ENCODE measurements at regions not wholly inside any gene's neighbourhood (a gene's known extent, or its start where the extent isn't known, plus 50 kb on each side); places are given as distances from the start of the nearest gene placed in this dataset.
"Not testable (repeated sequence)": the region's sequence is repeated elsewhere in the genome, so short reads cannot be mapped to it uniquely, and the experiment has no call there.

DNA sequence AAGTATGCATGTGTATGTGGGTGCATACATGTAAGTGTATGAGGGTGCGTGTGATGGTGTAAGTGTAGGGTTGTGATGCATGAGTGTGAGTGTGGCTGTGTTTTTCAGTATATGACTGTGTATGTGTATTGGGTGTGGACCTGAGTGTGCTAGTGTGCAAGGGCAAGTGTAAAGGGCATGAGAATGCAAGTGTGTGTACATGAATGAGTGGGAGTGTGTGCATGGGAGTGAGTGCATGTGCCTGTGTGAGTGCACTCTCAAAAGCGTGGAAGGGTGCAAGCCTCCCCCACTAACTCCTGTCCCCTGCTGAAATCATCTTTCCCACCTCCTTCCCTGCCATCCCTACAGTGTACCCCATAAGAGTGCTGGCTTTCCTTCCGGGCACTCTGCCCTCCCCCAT, 225.1 kb upstream of the PRKX start:
- Histone ChIP-seq H3K79me2 (replicated peaks; ENCODE audit: insufficient read depth, low read length) (no peaks in the 10 kb centered on the region), H2AFZ (ENCODE audit: low read depth, low read length) (no peak overlapping the region), H3K27ac (ENCODE audit: low read length) (no peak overlapping the region), H3K4me3 (ENCODE audit: low read length) (no peak overlapping the region), H3K4me2 (ENCODE audit: low read length) (no peak overlapping the region), H3K36me3 (ENCODE audit: insufficient read depth, low read length) (no peaks in the 10 kb centered on the region), H3F3A (ENCODE audit: insufficient read depth, low read length, poor library complexity, severe bottlenecking) (no peaks in the 10 kb centered on the region), H3K9me2 (ENCODE audit: insufficient read depth, low read length) (no peaks in the 10 kb centered on the region), H3K9ac (ENCODE audit: low read length) (no peak overlapping the region), H4K20me1 (ENCODE audit: insufficient read depth) (no peaks in the 10 kb centered on the region), H3K9me3 (ENCODE audit: low read length) (no peaks in the 10 kb centered on the region), H3K27me3 (ENCODE audit: insufficient read depth, low read depth, low read length) (no peaks in the 10 kb centered on the region)
- no peak for TF ChIP-seq CTCF (IDR thresholded peaks at IDR 0.05; ENCODE audit: poor library complexity, severe bottlenecking)
- TF ChIP-seq, protein P1, sequence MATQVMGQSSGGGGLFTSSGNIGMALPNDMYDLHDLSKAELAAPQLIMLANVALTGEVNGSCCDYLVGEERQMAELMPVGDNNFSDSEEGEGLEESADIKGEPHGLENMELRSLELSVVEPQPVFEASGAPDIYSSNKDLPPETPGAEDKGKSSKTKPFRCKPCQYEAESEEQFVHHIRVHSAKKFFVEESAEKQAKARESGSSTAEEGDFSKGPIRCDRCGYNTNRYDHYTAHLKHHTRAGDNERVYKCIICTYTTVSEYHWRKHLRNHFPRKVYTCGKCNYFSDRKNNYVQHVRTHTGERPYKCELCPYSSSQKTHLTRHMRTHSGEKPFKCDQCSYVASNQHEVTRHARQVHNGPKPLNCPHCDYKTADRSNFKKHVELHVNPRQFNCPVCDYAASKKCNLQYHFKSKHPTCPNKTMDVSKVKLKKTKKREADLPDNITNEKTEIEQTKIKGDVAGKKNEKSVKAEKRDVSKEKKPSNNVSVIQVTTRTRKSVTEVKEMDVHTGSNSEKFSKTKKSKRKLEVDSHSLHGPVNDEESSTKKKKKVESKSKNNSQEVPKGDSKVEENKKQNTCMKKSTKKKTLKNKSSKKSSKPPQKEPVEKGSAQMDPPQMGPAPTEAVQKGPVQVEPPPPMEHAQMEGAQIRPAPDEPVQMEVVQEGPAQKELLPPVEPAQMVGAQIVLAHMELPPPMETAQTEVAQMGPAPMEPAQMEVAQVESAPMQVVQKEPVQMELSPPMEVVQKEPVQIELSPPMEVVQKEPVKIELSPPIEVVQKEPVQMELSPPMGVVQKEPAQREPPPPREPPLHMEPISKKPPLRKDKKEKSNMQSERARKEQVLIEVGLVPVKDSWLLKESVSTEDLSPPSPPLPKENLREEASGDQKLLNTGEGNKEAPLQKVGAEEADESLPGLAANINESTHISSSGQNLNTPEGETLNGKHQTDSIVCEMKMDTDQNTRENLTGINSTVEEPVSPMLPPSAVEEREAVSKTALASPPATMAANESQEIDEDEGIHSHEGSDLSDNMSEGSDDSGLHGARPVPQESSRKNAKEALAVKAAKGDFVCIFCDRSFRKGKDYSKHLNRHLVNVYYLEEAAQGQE (IDR thresholded peaks at IDR 0.05; ENCODE audit: borderline replicate concordance) = no peak
- no peak for TF ChIP-seq SMC3 (conservative IDR thresholded peaks at IDR 0.05; ENCODE audit: poor library complexity)
- TF ChIP-seq EZH2 (IDR thresholded peaks at IDR 0.05; ENCODE audit: borderline replicate concordance, insufficient read depth, low read length, poor library complexity, severe bottlenecking) = no peak
- TF ChIP-seq POLR2AphosphoS5 (IDR thresholded peaks at IDR 0.05) = no peak
- TF ChIP-seq MXI1 (conservative IDR thresholded peaks at IDR 0.05; ENCODE audit: poor library complexity, severe bottlenecking) = no peak
- TF ChIP-seq TAF1 (IDR thresholded peaks at IDR 0.05; ENCODE audit: low read depth) = no peak
- TF ChIP-seq RAD21 (conservative IDR thresholded peaks at IDR 0.05) = no peak
- no peak for TF ChIP-seq EP300 (conservative IDR thresholded peaks at IDR 0.05; ENCODE audit: poor library complexity, severe bottlenecking)

DNA sequence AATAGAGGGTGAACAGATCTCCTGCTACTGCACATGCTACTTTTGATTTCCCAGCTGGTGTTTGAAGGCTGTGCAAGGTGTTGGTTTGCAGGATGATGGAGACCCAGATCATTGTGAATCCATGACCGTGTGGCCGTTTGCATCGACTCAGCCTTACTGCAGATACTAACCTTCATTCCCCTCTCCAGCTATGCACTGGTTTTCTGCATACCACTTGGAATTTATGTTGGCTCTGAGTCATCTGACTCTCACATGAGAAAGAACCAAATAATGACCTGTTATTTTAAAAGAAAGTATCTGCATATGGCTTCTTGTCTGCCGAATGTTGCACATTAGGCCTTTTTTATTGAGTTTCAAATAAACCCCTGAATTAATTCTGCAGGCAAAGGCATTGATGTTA, 221.7 kb upstream of the PRKX start:
- H3K9ac ChIP-seq (ENCODE audit: low read length); H4K20me1 ChIP-seq (ENCODE audit: insufficient read depth); H3K4me2 ChIP-seq (ENCODE audit: low read length); H3K27me3 ChIP-seq (ENCODE audit: insufficient read depth, low read depth, low read length); H3K36me3 ChIP-seq (ENCODE audit: insufficient read depth, low read length); H2AFZ ChIP-seq (ENCODE audit: low read depth, low read length); H3F3A ChIP-seq (ENCODE audit: insufficient read depth, low read length, poor library complexity, severe bottlenecking); H3K79me2 ChIP-seq (replicated peaks; ENCODE audit: insufficient read depth, low read length); H3K27ac ChIP-seq (ENCODE audit: low read length); H3K9me2 ChIP-seq (ENCODE audit: insufficient read depth, low read length); H3K9me3 ChIP-seq (ENCODE audit: low read length); H3K4me3 ChIP-seq (ENCODE audit: low read length): not testable (repeated sequence)

- not testable (repeated sequence) for H4K20me1 ChIP-seq (ENCODE audit: insufficient read depth); H3K27me3 ChIP-seq (ENCODE audit: insufficient read depth, low read depth, low read length); H3K79me2 ChIP-seq (replicated peaks; ENCODE audit: insufficient read depth, low read length); H3F3A ChIP-seq (ENCODE audit: insufficient read depth, low read length, poor library complexity, severe bottlenecking); H3K4me3 ChIP-seq (ENCODE audit: low read length); H3K27ac ChIP-seq (ENCODE audit: low read length); H3K9ac ChIP-seq (ENCODE audit: low read length); H2AFZ ChIP-seq (ENCODE audit: low read depth, low read length); H3K9me3 ChIP-seq (ENCODE audit: low read length); H3K9me2 ChIP-seq (ENCODE audit: insufficient read depth, low read length); H3K36me3 ChIP-seq (ENCODE audit: insufficient read depth, low read length); H3K4me2 ChIP-seq (ENCODE audit: low read length)
Observed at GRCh38 chrX:3920424-3921017, 207.1 kb upstream of the PRKX start.

DNA sequence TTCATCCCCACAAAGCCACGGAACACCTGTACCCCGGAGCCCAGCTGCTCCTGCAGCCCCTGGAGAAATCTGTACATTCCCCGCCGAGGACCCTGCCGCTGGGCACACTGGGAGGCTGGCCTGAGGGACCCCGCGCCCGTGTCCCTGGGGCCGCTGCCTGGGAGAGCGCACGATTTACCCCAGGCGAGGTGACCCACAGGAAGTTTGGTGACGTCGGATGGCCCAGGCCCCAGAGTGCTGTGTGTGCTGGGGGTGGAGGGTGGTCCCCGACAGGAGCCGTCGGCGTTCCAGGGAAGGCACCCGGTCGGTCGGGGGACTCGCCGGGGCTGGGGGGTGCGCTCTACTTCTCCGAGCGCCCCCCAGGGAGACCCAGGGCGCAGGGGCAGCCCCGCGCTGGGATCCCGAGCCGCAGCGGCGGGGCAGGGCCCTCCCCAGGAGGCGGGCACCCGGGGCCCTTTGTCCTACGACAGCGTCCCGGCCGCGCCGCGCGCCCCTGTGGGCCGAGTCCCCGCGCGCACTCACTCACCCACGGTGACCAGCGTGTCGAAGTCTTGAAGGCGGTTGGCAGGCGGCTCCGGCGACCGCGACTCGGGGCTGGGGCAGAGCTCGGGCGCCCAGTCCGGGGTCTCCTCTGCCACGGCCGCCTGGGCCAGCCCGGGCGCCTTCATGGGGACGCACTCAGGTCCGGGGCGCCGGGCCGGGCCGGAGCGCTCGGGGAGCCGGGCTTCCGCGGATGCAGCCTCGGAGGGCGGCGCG, 206.4 kb upstream of the PRKX start:
- H3K79me2 ChIP-seq (replicated peaks; ENCODE audit: insufficient read depth, low read length); H3K9me2 ChIP-seq (ENCODE audit: insufficient read depth, low read length); H3K4me3 ChIP-seq (ENCODE audit: low read length); H3K36me3 ChIP-seq (ENCODE audit: insufficient read depth, low read length); H3K27me3 ChIP-seq (ENCODE audit: insufficient read depth, low read depth, low read length); H3K4me2 ChIP-seq (ENCODE audit: low read length); H3K9me3 ChIP-seq (ENCODE audit: low read length); H4K20me1 ChIP-seq (ENCODE audit: insufficient read depth); H3F3A ChIP-seq (ENCODE audit: insufficient read depth, low read length, poor library complexity, severe bottlenecking); H3K9ac ChIP-seq (ENCODE audit: low read length); H3K27ac ChIP-seq (ENCODE audit: low read length); H2AFZ ChIP-seq (ENCODE audit: low read depth, low read length): not testable (repeated sequence)

- H3K9me3 ChIP-seq (ENCODE audit: low read length); H3K27ac ChIP-seq (ENCODE audit: low read length): not testable (repeated sequence)
Observed at GRCh38 chrX:3914813-3915212, 201.4 kb upstream of the PRKX start.

More at GRCh38 chrX:3914813-3915212, 201.4 kb upstream of the PRKX start:
- not testable (repeated sequence) for H3K9ac ChIP-seq (ENCODE audit: low read length); H2AFZ ChIP-seq (ENCODE audit: low read depth, low read length); H3K4me3 ChIP-seq (ENCODE audit: low read length); H3K27me3 ChIP-seq (ENCODE audit: insufficient read depth, low read depth, low read length); H3K4me2 ChIP-seq (ENCODE audit: low read length); H3F3A ChIP-seq (ENCODE audit: insufficient read depth, low read length, poor library complexity, severe bottlenecking); H3K9me2 ChIP-seq (ENCODE audit: insufficient read depth, low read length); H4K20me1 ChIP-seq (ENCODE audit: insufficient read depth); H3K79me2 ChIP-seq (replicated peaks; ENCODE audit: insufficient read depth, low read length); H3K36me3 ChIP-seq (ENCODE audit: insufficient read depth, low read length)

Measured in neural cell (in vitro differentiated cells).